Stimulated activated CD8-positive, alpha-beta memory T cell treated with anti-CD3 and anti-CD28 coated beads, Interleukin-12 subunit alpha, Interleukin-12 subunit beta, amount 100 ng/mL, for 24 hours (primary cell): ENCODE measurements at regions not wholly inside any gene's neighbourhood (a gene's known extent, or its start where the extent isn't known, plus 50 kb on each side); places are given as distances from the start of the nearest gene placed in this dataset.
"Not testable (repeated sequence)": the region's sequence is repeated elsewhere in the genome, so short reads cannot be mapped to it uniquely, and the experiment has no call there.

ENCODE experiments used
- DNase-seq: peaks from one replicate; pipeline ENCODE4 v3.0.0-alpha.2; 2020; ENCODE audit errors: extremely low read depth

- DNase-seq, result no peak
Observed at GRCh38 chr1:47659146-47659545, 221.3 kb downstream of the FOXD2 start.

- DNase-seq, result no peak
Observed at GRCh38 chr1:47660622-47661021, 222.8 kb downstream of the FOXD2 start.

- DNase-seq, result no peak
Observed at GRCh38 chr1:47661040-47661439, 223.2 kb downstream of the FOXD2 start.

- no peak for DNase-seq
Observed at GRCh38 chr1:47662068-47662467, 224.2 kb downstream of the FOXD2 start.

GRCh38 chr1:47663286-47663685 is 225.4 kb downstream of the FOXD2 start:
- no peak for DNase-seq

GRCh38 chr1:47664356-47664755 is 226.5 kb downstream of the FOXD2 start:
- DNase-seq, result no peak

- not testable (repeated sequence) for DNase-seq
Observed at GRCh38 chr1:47664896-47665295, 227.1 kb downstream of the FOXD2 start.

GRCh38 chr1:47669081-47669585 is 231.3 kb downstream of the FOXD2 start:
- no peak for DNase-seq

GRCh38 chr1:47672622-47673021 is 234.8 kb downstream of the FOXD2 start:
- DNase-seq, result no peak

GRCh38 chr1:47674189-47674588 is 236.3 kb downstream of the FOXD2 start:
- no peak for DNase-seq

- no peak for DNase-seq
Observed at GRCh38 chr1:47675047-47675675, 237.3 kb downstream of the FOXD2 start.

GRCh38 chr1:47675721-47676120 is 237.9 kb downstream of the FOXD2 start:
- DNase-seq, result no peak

GRCh38 chr1:47676311-47677054 is 238.6 kb downstream of the FOXD2 start:
- no peak for DNase-seq

GRCh38 chr1:47677241-47677940 is 239.5 kb downstream of the FOXD2 start:
- DNase-seq, result no peak

GRCh38 chr1:47678464-47678980 is 240.7 kb downstream of the FOXD2 start:
- DNase-seq, result no peak

- no peak for DNase-seq
Observed at GRCh38 chr1:47679301-47679791, 241.5 kb downstream of the FOXD2 start.

- DNase-seq, result no peak
Observed at GRCh38 chr1:47679826-47680225, 242.0 kb downstream of the FOXD2 start.

- DNase-seq, result no peak
Observed at GRCh38 chr1:47680815-47681475, 243.1 kb downstream of the FOXD2 start.

- DNase-seq, result no peak
Observed at GRCh38 chr1:47681735-47682134, 243.9 kb downstream of the FOXD2 start.

GRCh38 chr1:47682198-47682597 is 244.4 kb downstream of the FOXD2 start:
- no peak for DNase-seq

GRCh38 chr1:47682786-47683350 is 245.0 kb downstream of the FOXD2 start:
- no peak for DNase-seq
